GM12864 (cell line): ENCODE measurements at regions not wholly inside any gene's neighbourhood (a gene's known extent, or its start where the extent isn't known, plus 50 kb on each side); places are given as distances from the start of the nearest gene placed in this dataset.
"Not testable (repeated sequence)": the region's sequence is repeated elsewhere in the genome, so short reads cannot be mapped to it uniquely, and the experiment has no call there.

ENCODE experiments used
- DNase-seq: peaks from one replicate; pipeline ENCODE4 v3.0.0-alpha.2; 2011; ENCODE audit warnings: low read depth
- H3K4me3 ChIP-seq: 2 replicates; pipeline ENCODE4 v1.5.1; 2011; ENCODE audit warnings: mild to moderate bottlenecking, low read depth, low read length, control low read depth
- TF ChIP-seq, protein P1 (sequence below): IDR thresholded peaks from 2 replicates; pipeline ENCODE4 v1.5.1; 2011; ENCODE audit warnings: low read depth, mild to moderate bottlenecking, moderate library complexity, low read length, control low read depth, inconsistent platforms; ENCODE audit errors: missing control alignments

DNA sequence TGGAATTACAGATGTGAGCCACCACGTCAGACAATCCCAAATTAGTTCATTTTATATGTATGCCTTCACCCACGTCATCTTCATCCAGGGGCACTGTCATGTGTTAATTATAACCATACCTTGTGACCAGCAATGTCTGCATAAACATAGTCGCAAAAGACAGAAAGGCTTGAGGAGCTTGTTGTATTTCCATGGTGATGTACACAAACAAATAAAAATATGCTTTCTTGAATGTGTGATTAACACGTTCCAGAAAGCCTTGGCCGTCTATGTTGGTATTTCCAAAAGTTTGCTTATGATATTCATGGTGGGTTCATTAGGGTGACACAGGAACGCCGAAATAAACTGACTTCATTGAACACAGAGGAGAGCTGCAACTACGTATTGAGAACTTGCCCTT lies 524.7 kb upstream of the ZNF717 start:
- TF ChIP-seq, protein P1, sequence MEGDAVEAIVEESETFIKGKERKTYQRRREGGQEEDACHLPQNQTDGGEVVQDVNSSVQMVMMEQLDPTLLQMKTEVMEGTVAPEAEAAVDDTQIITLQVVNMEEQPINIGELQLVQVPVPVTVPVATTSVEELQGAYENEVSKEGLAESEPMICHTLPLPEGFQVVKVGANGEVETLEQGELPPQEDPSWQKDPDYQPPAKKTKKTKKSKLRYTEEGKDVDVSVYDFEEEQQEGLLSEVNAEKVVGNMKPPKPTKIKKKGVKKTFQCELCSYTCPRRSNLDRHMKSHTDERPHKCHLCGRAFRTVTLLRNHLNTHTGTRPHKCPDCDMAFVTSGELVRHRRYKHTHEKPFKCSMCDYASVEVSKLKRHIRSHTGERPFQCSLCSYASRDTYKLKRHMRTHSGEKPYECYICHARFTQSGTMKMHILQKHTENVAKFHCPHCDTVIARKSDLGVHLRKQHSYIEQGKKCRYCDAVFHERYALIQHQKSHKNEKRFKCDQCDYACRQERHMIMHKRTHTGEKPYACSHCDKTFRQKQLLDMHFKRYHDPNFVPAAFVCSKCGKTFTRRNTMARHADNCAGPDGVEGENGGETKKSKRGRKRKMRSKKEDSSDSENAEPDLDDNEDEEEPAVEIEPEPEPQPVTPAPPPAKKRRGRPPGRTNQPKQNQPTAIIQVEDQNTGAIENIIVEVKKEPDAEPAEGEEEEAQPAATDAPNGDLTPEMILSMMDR, result no peak
- H3K4me3 ChIP-seq, result no peak overlapping the region
- no peak for DNase-seq

DNA sequence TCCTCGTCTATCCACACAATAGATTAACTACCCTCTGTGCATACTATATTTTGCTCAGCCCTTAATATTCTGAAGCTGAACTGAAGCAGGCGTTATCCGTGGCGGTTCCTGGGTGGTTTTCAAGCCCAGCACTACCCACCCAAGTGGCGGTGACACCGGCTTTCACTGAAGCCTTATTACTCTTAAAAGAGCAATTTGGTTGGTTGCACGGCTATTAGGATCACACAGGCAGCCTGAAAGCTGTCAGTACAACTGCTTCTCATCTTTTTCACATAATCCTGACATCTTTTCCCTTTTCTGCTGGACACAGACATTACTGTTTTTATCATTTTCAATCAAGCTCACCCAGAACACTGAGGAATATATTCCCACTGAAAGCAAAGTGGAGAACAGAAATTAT lies 525.3 kb upstream of the ZNF717 start:
- TF ChIP-seq, protein P1, result no peak
- DNase-seq, result no peak
- no peak overlapping the region for H3K4me3 ChIP-seq

DNA sequence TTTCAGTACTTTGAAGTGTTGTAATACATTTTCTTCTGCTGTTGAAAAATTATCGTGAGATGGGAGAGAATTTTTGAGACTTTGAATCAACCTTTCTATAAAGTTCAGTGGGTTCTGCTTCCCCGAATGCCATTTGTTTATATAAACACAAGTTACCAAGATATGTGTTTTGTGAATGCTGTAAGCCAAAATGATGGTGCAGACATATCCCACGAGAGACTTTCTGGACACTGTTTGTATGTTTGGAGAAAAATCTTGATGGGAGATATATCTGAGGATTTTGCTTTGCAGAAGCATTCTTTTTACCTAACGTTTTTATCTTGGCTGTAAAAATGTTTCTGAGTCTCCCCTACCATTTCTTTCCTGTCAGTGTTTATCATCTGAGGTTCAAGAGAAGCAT lies 526.6 kb upstream of the ZNF717 start:
- TF ChIP-seq, protein P1, result no peak
- DNase-seq, result no peak
- no peak overlapping the region for H3K4me3 ChIP-seq

DNA sequence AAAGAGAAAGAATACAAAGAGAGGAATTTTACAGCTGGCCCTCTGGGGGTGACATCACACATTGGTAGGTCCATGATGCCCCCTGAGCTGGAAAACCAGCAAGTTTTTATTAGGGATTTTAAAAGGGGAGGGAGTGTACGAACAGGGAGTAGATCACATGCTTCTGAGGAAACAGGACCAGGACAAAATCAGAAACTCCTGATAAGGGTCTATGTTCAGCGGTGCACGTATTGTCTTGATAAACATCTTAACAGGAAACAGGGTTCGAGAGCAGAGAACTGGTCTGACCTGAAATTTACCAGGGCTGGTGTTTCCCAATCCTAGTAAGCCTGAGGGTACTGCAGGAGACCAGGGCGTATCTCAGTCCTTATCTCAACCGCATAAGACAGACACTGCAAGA lies 530.6 kb upstream of the ZNF717 start:
- not testable (repeated sequence) for DNase-seq, H3K4me3 ChIP-seq

DNA sequence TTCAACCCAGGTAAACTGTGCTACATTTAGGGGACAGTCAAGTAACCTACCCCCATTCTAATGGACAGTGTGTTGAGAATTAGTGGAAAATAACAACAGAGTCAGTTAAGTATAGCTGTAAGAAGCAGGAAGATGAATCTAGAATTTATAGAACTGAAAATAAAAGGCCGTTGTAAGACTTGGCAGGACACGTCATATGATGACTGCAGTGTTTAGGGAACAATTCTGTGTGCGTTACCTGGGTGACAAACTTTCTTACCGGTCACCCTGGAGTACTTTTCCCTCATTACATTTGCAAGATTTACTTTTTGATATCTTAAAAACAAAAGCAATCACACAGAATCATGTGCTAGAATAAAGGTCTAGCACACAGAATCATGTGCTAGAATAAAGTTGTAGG lies 536.3 kb upstream of the ZNF717 start:
- TF ChIP-seq, protein P1, result no peak
- no peak overlapping the region for H3K4me3 ChIP-seq
- no peak for DNase-seq

DNA sequence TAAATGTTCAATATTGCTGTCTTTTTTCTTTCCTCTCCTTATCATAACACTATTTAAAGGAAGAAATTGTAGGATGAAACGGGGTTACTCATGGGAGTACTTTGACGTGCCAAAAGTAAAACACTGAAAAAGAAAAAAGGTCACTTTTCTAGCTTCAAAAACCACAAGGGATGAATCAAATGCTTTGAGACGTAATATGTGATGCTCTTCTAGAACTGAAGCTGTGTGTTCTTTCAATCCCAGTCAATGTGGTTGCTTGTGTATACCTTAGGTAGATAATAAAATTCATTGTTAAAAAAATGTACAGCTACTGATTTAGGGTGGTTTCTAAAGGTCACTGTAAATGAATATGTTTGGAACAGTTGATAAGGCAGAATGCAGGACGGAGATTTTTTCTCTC lies 538.8 kb upstream of the ZNF717 start:
- TF ChIP-seq, protein P1, result no peak
- DNase-seq, result no peak
- H3K4me3 ChIP-seq, result no peak overlapping the region

DNA sequence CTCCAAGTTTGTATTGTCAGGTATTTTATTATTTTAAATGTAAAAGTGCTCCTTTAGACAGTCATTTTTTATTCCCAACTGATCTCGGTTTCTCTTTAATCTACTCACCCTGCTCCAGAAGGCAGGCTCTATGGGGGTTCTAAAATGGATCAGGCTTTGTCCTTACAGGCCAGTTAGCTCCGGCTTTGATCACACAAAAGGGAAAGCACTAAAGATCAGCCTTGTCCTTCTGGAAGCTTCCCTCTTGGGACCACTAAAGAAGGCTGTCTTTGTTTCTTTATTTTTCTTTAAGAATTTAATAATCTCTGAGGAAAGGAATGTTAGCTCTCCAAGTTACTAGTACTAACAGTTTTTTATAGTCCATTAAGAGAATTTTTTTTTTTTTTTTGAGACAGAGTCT lies 560.5 kb upstream of the ZNF717 start:
- TF ChIP-seq, protein P1, result no peak
- H3K4me3 ChIP-seq, result no peak overlapping the region
- no peak for DNase-seq

DNA sequence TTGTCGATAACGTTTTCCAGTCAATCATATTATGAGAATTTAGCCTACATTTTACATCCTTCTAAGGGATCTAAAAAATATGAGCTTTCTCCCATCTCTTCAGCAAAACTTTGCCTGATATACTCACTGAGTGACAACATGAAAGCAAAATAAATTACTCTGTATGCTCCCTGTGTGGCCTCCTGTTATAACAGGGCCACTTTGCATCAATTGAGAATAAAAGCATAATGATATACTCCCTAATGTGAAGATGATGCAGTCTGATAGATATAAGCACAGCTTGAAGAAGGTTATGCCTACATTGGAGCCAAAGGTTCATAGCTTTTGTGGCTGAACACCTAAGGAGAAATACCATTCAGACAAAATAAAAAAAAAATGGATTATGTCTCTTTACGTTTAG lies 561.3 kb upstream of the ZNF717 start:
- TF ChIP-seq, protein P1, result no peak

More for the DNA sequence above, 561.3 kb upstream of the ZNF717 start:
- no peak for DNase-seq
- H3K4me3 ChIP-seq, result no peak overlapping the region
